ENCODE measurements at regions not wholly inside any gene's neighbourhood (a gene's known extent, or its start where the extent isn't known, plus 50 kb on each side); places are given as distances from the start of the nearest gene placed in this dataset.

DNA sequence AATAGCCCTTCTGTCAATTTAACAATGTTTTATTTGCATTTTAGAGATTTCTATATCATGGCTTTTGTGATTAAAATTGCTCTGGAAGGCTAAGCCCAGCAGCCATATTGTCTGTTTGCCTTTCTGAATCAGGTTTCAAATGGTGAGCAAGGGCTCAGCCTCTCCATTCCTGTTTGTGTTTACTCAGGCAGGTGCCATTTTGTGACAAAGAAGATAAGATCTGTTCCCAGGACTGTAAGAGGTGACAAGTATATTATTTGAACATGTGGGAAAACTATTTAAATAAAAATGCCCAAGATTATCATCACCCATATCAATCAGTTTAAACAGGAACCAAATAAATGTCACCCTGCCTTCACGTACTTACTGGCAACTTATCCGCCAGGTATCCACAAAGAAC is 641.3 kb upstream of the KLF4 start:
- TF ChIP-seq, protein P1, sequence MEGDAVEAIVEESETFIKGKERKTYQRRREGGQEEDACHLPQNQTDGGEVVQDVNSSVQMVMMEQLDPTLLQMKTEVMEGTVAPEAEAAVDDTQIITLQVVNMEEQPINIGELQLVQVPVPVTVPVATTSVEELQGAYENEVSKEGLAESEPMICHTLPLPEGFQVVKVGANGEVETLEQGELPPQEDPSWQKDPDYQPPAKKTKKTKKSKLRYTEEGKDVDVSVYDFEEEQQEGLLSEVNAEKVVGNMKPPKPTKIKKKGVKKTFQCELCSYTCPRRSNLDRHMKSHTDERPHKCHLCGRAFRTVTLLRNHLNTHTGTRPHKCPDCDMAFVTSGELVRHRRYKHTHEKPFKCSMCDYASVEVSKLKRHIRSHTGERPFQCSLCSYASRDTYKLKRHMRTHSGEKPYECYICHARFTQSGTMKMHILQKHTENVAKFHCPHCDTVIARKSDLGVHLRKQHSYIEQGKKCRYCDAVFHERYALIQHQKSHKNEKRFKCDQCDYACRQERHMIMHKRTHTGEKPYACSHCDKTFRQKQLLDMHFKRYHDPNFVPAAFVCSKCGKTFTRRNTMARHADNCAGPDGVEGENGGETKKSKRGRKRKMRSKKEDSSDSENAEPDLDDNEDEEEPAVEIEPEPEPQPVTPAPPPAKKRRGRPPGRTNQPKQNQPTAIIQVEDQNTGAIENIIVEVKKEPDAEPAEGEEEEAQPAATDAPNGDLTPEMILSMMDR (conservative IDR thresholded peaks at IDR 0.05; ENCODE audit: low read depth in 2 of 2): no peak
- TF ChIP-seq POLR2AphosphoS5 (IDR thresholded peaks at IDR 0.05; ENCODE audit: low read depth) (no peak), EZH2phosphoT487 (IDR thresholded peaks at IDR 0.05; ENCODE audit: unreplicated experiment) (no peak), CREB1 (CRISPR knock-in tag; IDR thresholded peaks at IDR 0.05; ENCODE audit: low read depth) (no peak), EZH2 (IDR thresholded peaks at IDR 0.05; ENCODE audit: low read depth, unreplicated experiment) (no peak), ZNF331 (CRISPR knock-in tag; IDR thresholded peaks at IDR 0.05; ENCODE audit: low read depth) (no peak), REST (IDR thresholded peaks at IDR 0.05; ENCODE audit: unreplicated experiment) (no peak), ZNF114 (CRISPR knock-in tag; IDR thresholded peaks at IDR 0.05) (no peak), JUNB (IDR thresholded peaks at IDR 0.05; ENCODE audit: unreplicated experiment) (no peak), NANOG (IDR thresholded peaks at IDR 0.05; ENCODE audit: borderline replicate concordance) (no peak)
- TF ChIP-seq, protein P2, sequence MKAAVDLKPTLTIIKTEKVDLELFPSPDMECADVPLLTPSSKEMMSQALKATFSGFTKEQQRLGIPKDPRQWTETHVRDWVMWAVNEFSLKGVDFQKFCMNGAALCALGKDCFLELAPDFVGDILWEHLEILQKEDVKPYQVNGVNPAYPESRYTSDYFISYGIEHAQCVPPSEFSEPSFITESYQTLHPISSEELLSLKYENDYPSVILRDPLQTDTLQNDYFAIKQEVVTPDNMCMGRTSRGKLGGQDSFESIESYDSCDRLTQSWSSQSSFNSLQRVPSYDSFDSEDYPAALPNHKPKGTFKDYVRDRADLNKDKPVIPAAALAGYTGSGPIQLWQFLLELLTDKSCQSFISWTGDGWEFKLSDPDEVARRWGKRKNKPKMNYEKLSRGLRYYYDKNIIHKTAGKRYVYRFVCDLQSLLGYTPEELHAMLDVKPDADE (IDR thresholded peaks at IDR 0.05): no peak
- TF ChIP-seq, protein P3, sequence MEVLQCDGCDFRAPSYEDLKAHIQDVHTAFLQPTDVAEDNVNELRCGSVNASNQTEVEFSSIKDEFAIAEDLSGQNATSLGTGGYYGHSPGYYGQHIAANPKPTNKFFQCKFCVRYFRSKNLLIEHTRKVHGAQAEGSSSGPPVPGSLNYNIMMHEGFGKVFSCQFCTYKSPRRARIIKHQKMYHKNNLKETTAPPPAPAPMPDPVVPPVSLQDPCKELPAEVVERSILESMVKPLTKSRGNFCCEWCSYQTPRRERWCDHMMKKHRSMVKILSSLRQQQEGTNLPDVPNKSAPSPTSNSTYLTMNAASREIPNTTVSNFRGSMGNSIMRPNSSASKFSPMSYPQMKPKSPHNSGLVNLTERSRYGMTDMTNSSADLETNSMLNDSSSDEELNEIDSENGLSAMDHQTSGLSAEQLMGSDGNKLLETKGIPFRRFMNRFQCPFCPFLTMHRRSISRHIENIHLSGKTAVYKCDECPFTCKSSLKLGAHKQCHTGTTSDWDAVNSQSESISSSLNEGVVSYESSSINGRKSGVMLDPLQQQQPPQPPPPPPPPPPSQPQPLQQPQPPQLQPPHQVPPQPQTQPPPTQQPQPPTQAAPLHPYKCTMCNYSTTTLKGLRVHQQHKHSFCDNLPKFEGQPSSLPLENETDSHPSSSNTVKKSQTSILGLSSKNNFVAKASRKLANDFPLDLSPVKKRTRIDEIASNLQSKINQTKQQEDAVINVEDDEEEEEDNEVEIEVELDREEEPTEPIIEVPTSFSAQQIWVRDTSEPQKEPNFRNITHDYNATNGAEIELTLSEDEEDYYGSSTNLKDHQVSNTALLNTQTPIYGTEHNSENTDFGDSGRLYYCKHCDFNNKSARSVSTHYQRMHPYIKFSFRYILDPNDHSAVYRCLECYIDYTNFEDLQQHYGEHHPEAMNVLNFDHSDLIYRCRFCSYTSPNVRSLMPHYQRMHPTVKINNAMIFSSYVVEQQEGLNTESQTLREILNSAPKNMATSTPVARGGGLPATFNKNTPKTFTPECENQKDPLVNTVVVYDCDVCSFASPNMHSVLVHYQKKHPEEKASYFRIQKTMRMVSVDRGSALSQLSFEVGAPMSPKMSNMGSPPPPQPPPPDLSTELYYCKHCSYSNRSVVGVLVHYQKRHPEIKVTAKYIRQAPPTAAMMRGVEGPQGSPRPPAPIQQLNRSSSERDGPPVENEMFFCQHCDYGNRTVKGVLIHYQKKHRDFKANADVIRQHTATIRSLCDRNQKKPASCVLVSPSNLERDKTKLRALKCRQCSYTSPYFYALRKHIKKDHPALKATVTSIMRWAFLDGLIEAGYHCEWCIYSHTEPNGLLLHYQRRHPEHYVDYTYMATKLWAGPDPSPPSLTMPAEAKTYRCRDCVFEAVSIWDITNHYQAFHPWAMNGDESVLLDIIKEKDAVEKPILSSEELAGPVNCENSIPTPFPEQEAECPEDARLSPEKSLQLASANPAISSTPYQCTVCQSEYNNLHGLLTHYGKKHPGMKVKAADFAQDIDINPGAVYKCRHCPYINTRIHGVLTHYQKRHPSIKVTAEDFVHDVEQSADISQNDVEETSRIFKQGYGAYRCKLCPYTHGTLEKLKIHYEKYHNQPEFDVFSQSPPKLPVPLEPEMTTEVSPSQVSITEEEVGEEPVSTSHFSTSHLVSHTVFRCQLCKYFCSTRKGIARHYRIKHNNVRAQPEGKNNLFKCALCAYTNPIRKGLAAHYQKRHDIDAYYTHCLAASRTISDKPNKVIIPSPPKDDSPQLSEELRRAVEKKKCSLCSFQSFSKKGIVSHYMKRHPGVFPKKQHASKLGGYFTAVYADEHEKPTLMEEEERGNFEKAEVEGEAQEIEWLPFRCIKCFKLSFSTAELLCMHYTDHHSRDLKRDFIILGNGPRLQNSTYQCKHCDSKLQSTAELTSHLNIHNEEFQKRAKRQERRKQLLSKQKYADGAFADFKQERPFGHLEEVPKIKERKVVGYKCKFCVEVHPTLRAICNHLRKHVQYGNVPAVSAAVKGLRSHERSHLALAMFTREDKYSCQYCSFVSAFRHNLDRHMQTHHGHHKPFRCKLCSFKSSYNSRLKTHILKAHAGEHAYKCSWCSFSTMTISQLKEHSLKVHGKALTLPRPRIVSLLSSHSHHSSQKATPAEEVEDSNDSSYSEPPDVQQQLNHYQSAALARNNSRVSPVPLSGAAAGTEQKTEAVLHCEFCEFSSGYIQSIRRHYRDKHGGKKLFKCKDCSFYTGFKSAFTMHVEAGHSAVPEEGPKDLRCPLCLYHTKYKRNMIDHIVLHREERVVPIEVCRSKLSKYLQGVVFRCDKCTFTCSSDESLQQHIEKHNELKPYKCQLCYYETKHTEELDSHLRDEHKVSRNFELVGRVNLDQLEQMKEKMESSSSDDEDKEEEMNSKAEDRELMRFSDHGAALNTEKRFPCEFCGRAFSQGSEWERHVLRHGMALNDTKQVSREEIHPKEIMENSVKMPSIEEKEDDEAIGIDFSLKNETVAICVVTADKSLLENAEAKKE (CRISPR knock-in tag; IDR thresholded peaks at IDR 0.05): no peak

Data from GM23338 (cell line).